H1 (cell line): ENCODE measurements at regions not wholly inside any gene's neighbourhood (a gene's known extent, or its start where the extent isn't known, plus 50 kb on each side); places are given as distances from the start of the nearest gene placed in this dataset.

ENCODE experiments used
- ATF2 ChIP-seq: IDR thresholded peaks from 2 replicates; pipeline ENCODE4 v1.6.1; 2012; ENCODE audit warnings: low read length, inconsistent platforms
- EZH2 ChIP-seq: fragments of 200-600 bp; sonication (generic); IDR thresholded peaks from 2 replicates; pipeline ENCODE4 v1.7.1; 2012; ENCODE audit warnings: low read depth, mild to moderate bottlenecking, moderate library complexity, low read length, inconsistent platforms; ENCODE audit not compliant: severe bottlenecking
- SAP30 ChIP-seq: fragments of 300-600 bp; sonication (generic); IDR thresholded peaks from 2 replicates; pipeline ENCODE4 v1.7.1; 2012; ENCODE audit warnings: low read length, moderate library complexity, mild to moderate bottlenecking, inconsistent platforms; ENCODE audit not compliant: insufficient read depth, insufficient replicate concordance
- SP2 ChIP-seq: IDR thresholded peaks from 2 replicates; pipeline ENCODE4 v1.6.1; 2012; ENCODE audit warnings: mild to moderate bottlenecking, low read length, inconsistent platforms
- TBP ChIP-seq: IDR thresholded peaks from 2 replicates; pipeline ENCODE4 v1.6.1; 2011; ENCODE audit warnings: low read depth, low read length, improper control_type of control experiment
- TCF12 ChIP-seq: IDR thresholded peaks from 2 replicates; pipeline ENCODE4 v1.6.1; 2011; ENCODE audit warnings: low read depth, mild to moderate bottlenecking, low read length
- TF ChIP-seq, protein P1 (sequence below): fragments of 300-600 bp; sonication (generic); IDR thresholded peaks from 2 replicates; pipeline ENCODE4 v1.7.1; 2012; ENCODE audit warnings: low read length, moderate library complexity, mild to moderate bottlenecking, inconsistent platforms; ENCODE audit not compliant: insufficient replicate concordance

GRCh38 chr5:176185133-176185733 lies 53.0 kb upstream of the SIMC1 start (continued):
- TF ChIP-seq ATF2 = no peak
- no peak for TF ChIP-seq SP2
- TF ChIP-seq, protein P1, sequence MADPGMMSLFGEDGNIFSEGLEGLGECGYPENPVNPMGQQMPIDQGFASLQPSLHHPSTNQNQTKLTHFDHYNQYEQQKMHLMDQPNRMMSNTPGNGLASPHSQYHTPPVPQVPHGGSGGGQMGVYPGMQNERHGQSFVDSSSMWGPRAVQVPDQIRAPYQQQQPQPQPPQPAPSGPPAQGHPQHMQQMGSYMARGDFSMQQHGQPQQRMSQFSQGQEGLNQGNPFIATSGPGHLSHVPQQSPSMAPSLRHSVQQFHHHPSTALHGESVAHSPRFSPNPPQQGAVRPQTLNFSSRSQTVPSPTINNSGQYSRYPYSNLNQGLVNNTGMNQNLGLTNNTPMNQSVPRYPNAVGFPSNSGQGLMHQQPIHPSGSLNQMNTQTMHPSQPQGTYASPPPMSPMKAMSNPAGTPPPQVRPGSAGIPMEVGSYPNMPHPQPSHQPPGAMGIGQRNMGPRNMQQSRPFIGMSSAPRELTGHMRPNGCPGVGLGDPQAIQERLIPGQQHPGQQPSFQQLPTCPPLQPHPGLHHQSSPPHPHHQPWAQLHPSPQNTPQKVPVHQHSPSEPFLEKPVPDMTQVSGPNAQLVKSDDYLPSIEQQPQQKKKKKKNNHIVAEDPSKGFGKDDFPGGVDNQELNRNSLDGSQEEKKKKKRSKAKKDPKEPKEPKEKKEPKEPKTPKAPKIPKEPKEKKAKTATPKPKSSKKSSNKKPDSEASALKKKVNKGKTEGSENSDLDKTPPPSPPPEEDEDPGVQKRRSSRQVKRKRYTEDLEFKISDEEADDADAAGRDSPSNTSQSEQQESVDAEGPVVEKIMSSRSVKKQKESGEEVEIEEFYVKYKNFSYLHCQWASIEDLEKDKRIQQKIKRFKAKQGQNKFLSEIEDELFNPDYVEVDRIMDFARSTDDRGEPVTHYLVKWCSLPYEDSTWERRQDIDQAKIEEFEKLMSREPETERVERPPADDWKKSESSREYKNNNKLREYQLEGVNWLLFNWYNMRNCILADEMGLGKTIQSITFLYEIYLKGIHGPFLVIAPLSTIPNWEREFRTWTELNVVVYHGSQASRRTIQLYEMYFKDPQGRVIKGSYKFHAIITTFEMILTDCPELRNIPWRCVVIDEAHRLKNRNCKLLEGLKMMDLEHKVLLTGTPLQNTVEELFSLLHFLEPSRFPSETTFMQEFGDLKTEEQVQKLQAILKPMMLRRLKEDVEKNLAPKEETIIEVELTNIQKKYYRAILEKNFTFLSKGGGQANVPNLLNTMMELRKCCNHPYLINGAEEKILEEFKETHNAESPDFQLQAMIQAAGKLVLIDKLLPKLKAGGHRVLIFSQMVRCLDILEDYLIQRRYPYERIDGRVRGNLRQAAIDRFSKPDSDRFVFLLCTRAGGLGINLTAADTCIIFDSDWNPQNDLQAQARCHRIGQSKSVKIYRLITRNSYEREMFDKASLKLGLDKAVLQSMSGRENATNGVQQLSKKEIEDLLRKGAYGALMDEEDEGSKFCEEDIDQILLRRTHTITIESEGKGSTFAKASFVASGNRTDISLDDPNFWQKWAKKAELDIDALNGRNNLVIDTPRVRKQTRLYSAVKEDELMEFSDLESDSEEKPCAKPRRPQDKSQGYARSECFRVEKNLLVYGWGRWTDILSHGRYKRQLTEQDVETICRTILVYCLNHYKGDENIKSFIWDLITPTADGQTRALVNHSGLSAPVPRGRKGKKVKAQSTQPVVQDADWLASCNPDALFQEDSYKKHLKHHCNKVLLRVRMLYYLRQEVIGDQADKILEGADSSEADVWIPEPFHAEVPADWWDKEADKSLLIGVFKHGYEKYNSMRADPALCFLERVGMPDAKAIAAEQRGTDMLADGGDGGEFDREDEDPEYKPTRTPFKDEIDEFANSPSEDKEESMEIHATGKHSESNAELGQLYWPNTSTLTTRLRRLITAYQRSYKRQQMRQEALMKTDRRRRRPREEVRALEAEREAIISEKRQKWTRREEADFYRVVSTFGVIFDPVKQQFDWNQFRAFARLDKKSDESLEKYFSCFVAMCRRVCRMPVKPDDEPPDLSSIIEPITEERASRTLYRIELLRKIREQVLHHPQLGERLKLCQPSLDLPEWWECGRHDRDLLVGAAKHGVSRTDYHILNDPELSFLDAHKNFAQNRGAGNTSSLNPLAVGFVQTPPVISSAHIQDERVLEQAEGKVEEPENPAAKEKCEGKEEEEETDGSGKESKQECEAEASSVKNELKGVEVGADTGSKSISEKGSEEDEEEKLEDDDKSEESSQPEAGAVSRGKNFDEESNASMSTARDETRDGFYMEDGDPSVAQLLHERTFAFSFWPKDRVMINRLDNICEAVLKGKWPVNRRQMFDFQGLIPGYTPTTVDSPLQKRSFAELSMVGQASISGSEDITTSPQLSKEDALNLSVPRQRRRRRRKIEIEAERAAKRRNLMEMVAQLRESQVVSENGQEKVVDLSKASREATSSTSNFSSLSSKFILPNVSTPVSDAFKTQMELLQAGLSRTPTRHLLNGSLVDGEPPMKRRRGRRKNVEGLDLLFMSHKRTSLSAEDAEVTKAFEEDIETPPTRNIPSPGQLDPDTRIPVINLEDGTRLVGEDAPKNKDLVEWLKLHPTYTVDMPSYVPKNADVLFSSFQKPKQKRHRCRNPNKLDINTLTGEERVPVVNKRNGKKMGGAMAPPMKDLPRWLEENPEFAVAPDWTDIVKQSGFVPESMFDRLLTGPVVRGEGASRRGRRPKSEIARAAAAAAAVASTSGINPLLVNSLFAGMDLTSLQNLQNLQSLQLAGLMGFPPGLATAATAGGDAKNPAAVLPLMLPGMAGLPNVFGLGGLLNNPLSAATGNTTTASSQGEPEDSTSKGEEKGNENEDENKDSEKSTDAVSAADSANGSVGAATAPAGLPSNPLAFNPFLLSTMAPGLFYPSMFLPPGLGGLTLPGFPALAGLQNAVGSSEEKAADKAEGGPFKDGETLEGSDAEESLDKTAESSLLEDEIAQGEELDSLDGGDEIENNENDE = no peak
- no peak for TF ChIP-seq TCF12
- TF ChIP-seq EZH2 = no peak
- TF ChIP-seq TBP = no peak
- TF ChIP-seq SAP30 = no peak
